OCI-LY3 (cell line): ENCODE measurements at regions not wholly inside any gene's neighbourhood (a gene's known extent, or its start where the extent isn't known, plus 50 kb on each side); places are given as distances from the start of the nearest gene placed in this dataset.

Experiments
- H2AFZ ChIP-seq: fragments of 200-600, 300-600 bp; shearing (Covaris generic); 2 replicates; pipeline ENCODE4 v1.6.0; 2014; ENCODE audit warnings: antibody characterized with exemption, low read depth, low read length
- H3K27ac ChIP-seq: fragments of 200-600, 300-600 bp; sonication (generic); 2 replicates; pipeline ENCODE4 v1.5.1; 2014; ENCODE audit warnings: mild to moderate bottlenecking, low read length, moderate library complexity, mixed read lengths
- H3K27me3 ChIP-seq: fragments of 200-600, 300-600 bp; sonication (generic); 2 replicates; pipeline ENCODE4 v1.6.1; 2014; ENCODE audit warnings: low read depth, low read length, mixed read lengths
- H3K36me3 ChIP-seq: fragments of 200-600, 300-600 bp; sonication (generic); replicated peaks from 2 replicates; pipeline ENCODE3; 2014; ENCODE audit warnings: low read depth, low read length, mixed read lengths
- H3K4me1 ChIP-seq: fragments of 300-600, 200-600 bp; sonication (generic); 2 replicates; pipeline ENCODE4 v1.6.1; 2014; ENCODE audit warnings: low read length, mixed read lengths
- H3K4me2 ChIP-seq: fragments of 200-600, 300-600 bp; sonication (generic); 2 replicates; pipeline ENCODE4 v1.6.1; 2014; ENCODE audit warnings: low read length, mixed read lengths
- H3K4me3 ChIP-seq: fragments of 300-600, 200-600 bp; sonication (generic); 2 replicates; pipeline ENCODE4 v1.5.1; 2014; ENCODE audit warnings: antibody characterized with exemption, mild to moderate bottlenecking, low read length, moderate library complexity
- H3K79me2 ChIP-seq: fragments of 300-600, 200-600 bp; shearing (Covaris generic); 2 replicates; pipeline ENCODE4 v1.6.1; 2014; ENCODE audit warnings: mild to moderate bottlenecking, low read length, mixed read lengths
- H3K9ac ChIP-seq: fragments of 300-600, 200-600 bp; shearing (Covaris generic); 2 replicates; pipeline ENCODE4 v1.6.0; 2014; ENCODE audit warnings: mild to moderate bottlenecking, low read length, moderate library complexity
- H3K9me3 ChIP-seq: fragments of 200-600, 300-600 bp; shearing (Covaris generic); 2 replicates; pipeline ENCODE4 v1.6.1; 2014; ENCODE audit warnings: low read length, mixed read lengths; ENCODE audit not compliant: insufficient read depth
- H4K20me1 ChIP-seq: fragments of 200-600, 300-600 bp; sonication (generic); 2 replicates; pipeline ENCODE4 v1.6.1; 2016; ENCODE audit warnings: low read length, mixed read lengths; ENCODE audit not compliant: insufficient read depth
- CTCF ChIP-seq: fragments of 200-600, 300-600 bp; sonication (generic); IDR thresholded peaks from 2 replicates; pipeline ENCODE4 v1.5.1; 2014; ENCODE audit warnings: antibody characterized with exemption, low read length, low read depth
- EZH2phosphoT487 ChIP-seq: fragments of 200-600 bp; shearing (Covaris generic); IDR thresholded peaks from 2 replicates; pipeline ENCODE4 v1.6.1; 2018; ENCODE audit warnings: antibody characterized with exemption, mixed run types, low read depth

GRCh38 chr16:79476580-79476979 is 124.0 kb downstream of the MAF start:
- no peak overlapping the region for H3K9ac ChIP-seq
- no peak overlapping the region for H3K4me2 ChIP-seq
- TF ChIP-seq CTCF (no peak), EZH2phosphoT487 (no peak)
- H3K4me3 ChIP-seq, result no peak overlapping the region
- H3K27ac ChIP-seq, result no peak overlapping the region
- no peaks in the 10 kb centered on the region for H3K9me3 ChIP-seq
- peaks cover 5% of the 10 kb centered on the region; the same call in 1 of the 2 replicates for H3K27me3 ChIP-seq
- no peaks in the 10 kb centered on the region for H3K4me1 ChIP-seq
- H4K20me1 ChIP-seq, result no peaks in the 10 kb centered on the region
- H3K79me2 ChIP-seq, result no peaks in the 10 kb centered on the region
- no peak overlapping the region for H2AFZ ChIP-seq
- no peaks in the 10 kb centered on the region for H3K36me3 ChIP-seq

DNA sequence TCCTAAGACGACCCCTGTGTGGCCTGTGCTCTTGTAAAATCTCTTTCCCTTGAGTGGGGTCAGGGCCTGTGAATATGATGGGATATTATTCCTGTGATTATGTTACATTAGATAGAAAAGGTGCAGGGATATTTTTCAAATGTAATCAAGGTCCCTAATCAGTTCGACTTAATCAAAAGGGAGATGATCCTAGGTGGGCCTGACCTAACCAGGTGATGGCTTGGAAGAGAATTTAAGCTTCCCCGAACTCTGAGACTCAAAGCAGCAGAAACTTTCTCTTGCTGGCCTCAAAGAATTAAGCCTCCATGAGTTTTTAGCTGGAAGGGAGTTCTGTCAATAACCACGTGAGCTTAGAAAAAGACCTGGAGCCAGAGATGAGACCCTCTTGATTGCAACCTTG is 124.7 kb downstream of the MAF start:
- Histone ChIP-seq H3K27me3 (peaks cover 5% of the 10 kb centered on the region; the same call in 1 of the 2 replicates), H3K9me3 (no peaks in the 10 kb centered on the region), H3K4me1 (no peaks in the 10 kb centered on the region), H3K27ac (no peak overlapping the region), H3K79me2 (no peaks in the 10 kb centered on the region), H3K4me3 (no peak overlapping the region), H2AFZ (no peak overlapping the region), H3K36me3 (no peaks in the 10 kb centered on the region), H3K9ac (no peak overlapping the region), H4K20me1 (no peaks in the 10 kb centered on the region), H3K4me2 (no peak overlapping the region)
- TF ChIP-seq EZH2phosphoT487 (no peak), CTCF (no peak)

- Histone ChIP-seq H3K27me3 (0 out of 2 replicates have a peak, but pooled peaks cover 5% of the 10 kb centered on the region), H3K9me3 (no peaks in the 10 kb centered on the region), H3K27ac (no peak overlapping the region), H2AFZ (no peak overlapping the region), H3K9ac (no peak overlapping the region), H3K4me2 (no peak overlapping the region), H3K79me2 (no peaks in the 10 kb centered on the region), H3K36me3 (no peaks in the 10 kb centered on the region), H3K4me3 (no peak overlapping the region), H4K20me1 (no peaks in the 10 kb centered on the region), H3K4me1 (no peaks in the 10 kb centered on the region)
- TF ChIP-seq CTCF (no peak), EZH2phosphoT487 (no peak)
Observed at GRCh38 chr16:79473456-79473855, 127.1 kb downstream of the MAF start.

DNA sequence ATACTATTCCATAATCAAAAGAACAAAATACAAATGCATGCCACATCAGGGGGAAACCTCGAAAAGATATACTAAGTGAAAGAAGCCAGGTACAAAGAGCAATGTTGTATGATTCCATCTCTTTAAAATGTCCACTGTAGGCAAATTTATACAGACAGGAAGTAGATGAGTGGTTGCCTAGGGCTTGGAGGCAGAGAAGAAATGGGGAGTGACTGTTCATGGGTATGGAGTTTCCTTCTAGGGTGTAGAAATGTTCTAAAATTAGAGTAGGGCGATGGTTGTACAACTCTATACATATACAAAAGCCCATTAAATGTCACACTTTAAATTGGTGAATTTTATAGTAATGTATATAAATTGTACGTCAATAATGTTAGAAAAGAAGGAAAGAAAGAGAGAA is 128.1 kb downstream of the MAF start:
- Histone ChIP-seq H2AFZ (no peak overlapping the region), H3K9ac (no peak overlapping the region), H3K27ac (no peak overlapping the region), H3K36me3 (no peaks in the 10 kb centered on the region), H3K4me2 (no peak overlapping the region), H3K4me1 (no peaks in the 10 kb centered on the region), H3K79me2 (no peaks in the 10 kb centered on the region), H3K27me3 (0 out of 2 replicates have a peak, but pooled peaks cover 5% of the 10 kb centered on the region), H4K20me1 (no peaks in the 10 kb centered on the region), H3K9me3 (no peaks in the 10 kb centered on the region), H3K4me3 (no peak overlapping the region)
- TF ChIP-seq CTCF (no peak), EZH2phosphoT487 (no peak)
